Right lobe of liver (tissue), 6 donors: ENCODE measurements at regions not wholly inside any gene's neighbourhood (a gene's known extent, or its start where the extent isn't known, plus 50 kb on each side); places are given as distances from the start of the nearest gene placed in this dataset.

Source experiments
- ATAC-seq, 4 donors: fragments of 200-7000 bp; cut with Tn5 transposase; one replicate each; pipeline ENCODE4 v1.9.1; 2020; ENCODE audit warnings: mild to moderate bottlenecking in 4 of 4, moderate library complexity in 4 of 4
- DNase-seq, 3 donors: peaks; one replicate each; pipeline ENCODE4 v3.0.0-alpha.2; 2020
- H3K27ac ChIP-seq, 3 donors: fragments of 200-600 bp; one replicate each; pipeline ENCODE4 v1.8.0; 2022
- H3K27me3 ChIP-seq, 2 donors: fragments of 200-600 bp; one replicate each; pipeline ENCODE4 v1.8.0; 2022
- H3K36me3 ChIP-seq, 4 donors: fragments of 200-600 bp; sonication (generic) in 1 of 4; one replicate each; pipeline versions ENCODE4 v1.5.1 to v1.8.0; 2017 to 2022; ENCODE audit warnings: control low read depth in 1 of 4
- H3K4me1 ChIP-seq, 4 donors: fragments of 200-600 bp; sonication (generic) in 1 of 4; one replicate each; pipeline versions ENCODE4 v1.5.1 to v1.8.0; 2017 to 2022; ENCODE audit warnings: control low read depth in 1 of 4
- H3K4me3 ChIP-seq, 3 donors: fragments of 200-600 bp; one replicate each; pipeline ENCODE4 v1.8.0; 2022
- H3K9me3 ChIP-seq, 4 donors: fragments of 200-600 bp; sonication (generic) in 1 of 4; one replicate each; pipeline versions ENCODE4 v1.5.1 to v1.8.0; 2017 to 2022; ENCODE audit warnings: control low read depth in 1 of 4
- CTCF ChIP-seq, 4 donors: fragments of 200-600 bp in 3 of 4; fragments of 450-650 bp in 1 of 4; IDR thresholded peaks; one replicate each; pipeline versions ENCODE4 v1.5.1 to v1.8.0; 2016 to 2022; ENCODE audit warnings: antibody characterized with exemption in 4 of 4, mild to moderate bottlenecking in 2 of 4
- POLR2A ChIP-seq: fragments of 450-650 bp; IDR thresholded peaks from one replicate; pipeline ENCODE4 v1.6.1; 2017; ENCODE audit warnings: antibody characterized with exemption, mild to moderate bottlenecking
- WGBS: methylation state at CpG from one replicate; pipeline ENCODE4 v1.1.6; 2018; ENCODE audit warnings: low coverage, low lambda C conversion rate; ENCODE audit not compliant: insufficient coverage; ENCODE audit errors: missing lambda C conversion rate; 5-methylcytosine and 5-hydroxymethylcytosine counted together
- intact Hi-C, 2 donors: fragments of 100-400 bp; cut with DNase I; formaldehyde crosslinking; loops; one replicate each; pipeline versions ENCODE4 v1.11.2 to v1.14.1; 2022
- donor health status: DM: no; HTN: yes; CAD: no.
- donor health status: DM: no; HTN: no; CAD: no.
- donor health status: DM: no; HTN: no; CAD: no.
- donor health status: DM: no; HTN: yes; CAD: no.
- donor health status: DM: no; HTN: yes; CAD: no.

- Histone ChIP-seq H3K4me3 (no peak overlapping the region), H3K27ac (no peak overlapping the region), H3K36me3 (no peaks in the 10 kb centered on the region), H3K4me1 (no peaks in the 10 kb centered on the region), H3K9me3 (no peaks in the 10 kb centered on the region), H3K27me3 (no peaks in the 10 kb centered on the region)
- DNase-seq = no peak
- TF ChIP-seq POLR2A (no peak), CTCF (IDR thresholded peaks at IDR 0.05) (no peak)
- peak in 1 of 4 donors; percentile 27 for ATAC-seq
- intact Hi-C loops = no loop called here
- WGBS = 33% methylated on average over 1 of the region's 7 CpGs
Observed at GRCh38 chr7:45400680-45401079, 173.5 kb upstream of the ADCY1 start.

DNA sequence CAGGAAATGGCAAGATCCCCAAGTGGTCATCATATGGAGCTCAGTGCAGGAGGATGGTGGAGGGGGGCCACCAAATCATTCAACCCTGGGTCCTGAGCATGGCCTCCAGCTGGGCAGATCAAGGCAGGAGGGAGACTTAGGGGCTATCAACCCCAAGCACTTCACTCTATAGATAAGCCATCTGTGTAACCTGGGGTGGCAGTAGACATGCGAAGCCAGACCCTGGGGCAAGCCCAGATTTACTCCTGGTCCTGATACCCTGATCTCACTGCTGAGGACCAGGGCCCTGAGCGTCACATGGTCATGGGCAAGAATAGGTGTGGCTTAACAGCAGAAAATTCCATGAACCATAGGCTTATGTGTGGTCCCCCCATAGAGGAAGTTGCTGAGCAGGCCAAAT is 173.0 kb upstream of the ADCY1 start:
- ATAC-seq (peak in 1 of 4 donors; percentile 28), DNase-seq (no peak)
- H3K9me3 ChIP-seq = no peaks in the 10 kb centered on the region
- TF ChIP-seq POLR2A (no peak), CTCF (IDR thresholded peaks at IDR 0.05) (no peak)
- no peaks in the 10 kb centered on the region for H3K27me3 ChIP-seq
- H3K4me1 ChIP-seq = no peaks in the 10 kb centered on the region
- intact Hi-C loops = no loop called here
- H3K36me3 ChIP-seq = no peaks in the 10 kb centered on the region
- 56% methylated on average over 1 of the region's 2 CpGs for WGBS
- H3K27ac ChIP-seq = no peak overlapping the region
- H3K4me3 ChIP-seq = no peak overlapping the region

DNA sequence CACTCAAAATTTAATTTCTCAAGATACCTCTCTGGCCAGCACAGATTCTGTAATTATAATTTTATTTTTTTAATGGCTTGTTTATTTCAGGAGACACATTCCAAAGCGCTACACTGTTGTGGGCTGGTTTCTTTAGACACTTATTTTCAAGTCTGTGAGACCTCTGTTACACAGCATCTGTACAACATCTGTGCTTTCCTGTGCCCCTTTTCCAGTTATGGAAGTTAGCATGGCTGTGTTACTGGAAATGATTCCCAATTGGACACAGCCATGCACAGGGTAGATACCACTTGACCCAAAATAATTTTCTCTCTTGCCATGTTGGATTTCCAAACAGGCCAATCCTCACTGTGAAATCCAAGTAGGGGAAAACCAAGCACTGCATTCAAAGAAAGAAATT is 172.3 kb upstream of the ADCY1 start:
- intact Hi-C loops = no loop called here
- no peak for TF ChIP-seq CTCF (IDR thresholded peaks at IDR 0.05)
- TF ChIP-seq POLR2A = no peak

DNA sequence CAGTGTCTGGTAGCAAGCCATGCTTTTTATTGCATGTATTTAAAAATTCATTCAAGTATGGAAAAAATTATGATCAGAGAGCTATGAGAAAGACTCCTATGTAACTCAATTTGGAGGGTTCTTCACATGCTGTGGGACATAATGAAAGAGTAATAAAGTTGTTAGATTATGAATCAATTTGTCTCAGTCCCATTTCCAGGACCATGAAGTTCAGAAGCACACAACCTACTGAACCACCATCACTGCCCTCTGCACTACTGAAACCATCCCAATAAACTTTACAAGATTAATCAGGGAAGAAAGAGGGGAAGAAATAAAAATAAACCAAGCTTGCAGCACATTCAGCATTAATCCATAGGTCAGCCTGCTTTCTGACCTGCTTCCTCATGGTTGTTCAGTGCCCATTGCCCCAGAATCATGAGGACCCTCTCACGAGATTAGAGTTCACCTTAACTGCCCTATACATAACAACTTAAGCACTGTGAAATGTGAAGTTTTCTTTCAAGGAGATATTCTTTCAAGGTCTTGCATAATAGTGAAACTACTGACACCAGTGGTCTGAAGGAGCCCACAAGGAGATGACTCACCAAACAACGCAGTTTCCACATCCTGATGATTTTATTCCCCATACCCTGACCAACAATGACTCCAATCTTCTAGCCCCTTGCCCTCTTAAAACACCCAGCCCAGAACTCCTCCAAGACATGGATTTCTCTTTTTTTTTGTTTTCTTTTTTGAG is 171.5 kb upstream of the ADCY1 start:
- intact Hi-C loops = no loop called here
- H3K4me1 ChIP-seq = no peaks in the 10 kb centered on the region
- WGBS = 28% methylated on average over 2 of the region's 2 CpGs
- no peak for TF ChIP-seq POLR2A
- TF ChIP-seq CTCF (IDR thresholded peaks at IDR 0.05) = no peak
- no peaks in the 10 kb centered on the region for H3K36me3 ChIP-seq
- ATAC-seq = peak in 1 of 4 donors; percentile 55
- no peaks in the 10 kb centered on the region for H3K27me3 ChIP-seq
- H3K9me3 ChIP-seq = no peaks in the 10 kb centered on the region
- H3K27ac ChIP-seq = no peak overlapping the region
- no peak for DNase-seq
- H3K4me3 ChIP-seq = no peak overlapping the region

More for the DNA sequence above, 172.3 kb upstream of the ADCY1 start:
- Histone ChIP-seq H3K4me3 (no peak overlapping the region), H3K4me1 (no peaks in the 10 kb centered on the region), H3K27me3 (no peaks in the 10 kb centered on the region), H3K9me3 (no peaks in the 10 kb centered on the region), H3K27ac (no peak overlapping the region), H3K36me3 (no peaks in the 10 kb centered on the region)
- ATAC-seq = no peak
- DNase-seq = no peak
- 40% methylated on average over 1 of the region's 1 CpG for WGBS
